Nephron progenitor cell (in vitro differentiated cells): ENCODE measurements at regions not wholly inside any gene's neighbourhood (a gene's known extent, or its start where the extent isn't known, plus 50 kb on each side); places are given as distances from the start of the nearest gene placed in this dataset.

ENCODE experiments used
- DNase-seq: peaks from one replicate; pipeline ENCODE4 v3.0.0; 2021
- H3K27ac Mint-ChIP-seq: 2 replicates; pipeline ENCODE4 v1.8.0; 2021; ENCODE audit warnings: mild to moderate bottlenecking, moderate library complexity, mixed read lengths
- H3K27me3 Mint-ChIP-seq: 2 replicates; pipeline ENCODE4 v1.8.0; 2021; ENCODE audit warnings: mild to moderate bottlenecking, low read depth, mixed read lengths; ENCODE audit not compliant: poor library complexity
- H3K36me3 Mint-ChIP-seq: 2 replicates; pipeline ENCODE4 v1.8.0; 2021; ENCODE audit warnings: low read depth, mixed read lengths
- H3K4me1 Mint-ChIP-seq: 2 replicates; pipeline ENCODE4 v1.8.0; 2021; ENCODE audit warnings: mixed read lengths
- H3K4me3 Mint-ChIP-seq: 2 replicates; pipeline ENCODE4 v1.8.0; 2021; ENCODE audit warnings: mild to moderate bottlenecking, moderate library complexity, mixed read lengths
- H3K9me3 Mint-ChIP-seq: 2 replicates; pipeline ENCODE4 v1.8.0; 2021; ENCODE audit warnings: mild to moderate bottlenecking, moderate library complexity, mixed read lengths
- TF ChIP-seq, protein P1 (sequence below): fragments of 200-600 bp; sonication (generic); IDR thresholded peaks from 2 replicates; pipeline ENCODE4 v1.5.0; 2021; ENCODE audit warnings: antibody characterized with exemption

- TF ChIP-seq, protein P1, sequence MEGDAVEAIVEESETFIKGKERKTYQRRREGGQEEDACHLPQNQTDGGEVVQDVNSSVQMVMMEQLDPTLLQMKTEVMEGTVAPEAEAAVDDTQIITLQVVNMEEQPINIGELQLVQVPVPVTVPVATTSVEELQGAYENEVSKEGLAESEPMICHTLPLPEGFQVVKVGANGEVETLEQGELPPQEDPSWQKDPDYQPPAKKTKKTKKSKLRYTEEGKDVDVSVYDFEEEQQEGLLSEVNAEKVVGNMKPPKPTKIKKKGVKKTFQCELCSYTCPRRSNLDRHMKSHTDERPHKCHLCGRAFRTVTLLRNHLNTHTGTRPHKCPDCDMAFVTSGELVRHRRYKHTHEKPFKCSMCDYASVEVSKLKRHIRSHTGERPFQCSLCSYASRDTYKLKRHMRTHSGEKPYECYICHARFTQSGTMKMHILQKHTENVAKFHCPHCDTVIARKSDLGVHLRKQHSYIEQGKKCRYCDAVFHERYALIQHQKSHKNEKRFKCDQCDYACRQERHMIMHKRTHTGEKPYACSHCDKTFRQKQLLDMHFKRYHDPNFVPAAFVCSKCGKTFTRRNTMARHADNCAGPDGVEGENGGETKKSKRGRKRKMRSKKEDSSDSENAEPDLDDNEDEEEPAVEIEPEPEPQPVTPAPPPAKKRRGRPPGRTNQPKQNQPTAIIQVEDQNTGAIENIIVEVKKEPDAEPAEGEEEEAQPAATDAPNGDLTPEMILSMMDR = no peak
- Mint-ChIP-seq H3K4me1 (no peaks in the 10 kb centered on the region), H3K27ac (no peak overlapping the region), H3K27me3 (no peaks in the 10 kb centered on the region), H3K36me3 (no peaks in the 10 kb centered on the region), H3K4me3 (no peak overlapping the region), H3K9me3 (no peaks in the 10 kb centered on the region)
- DNase-seq = no peak
These were observed 478.8 kb downstream of the CETN3 start for GRCh38 chr5:89930591-89931392.

DNA sequence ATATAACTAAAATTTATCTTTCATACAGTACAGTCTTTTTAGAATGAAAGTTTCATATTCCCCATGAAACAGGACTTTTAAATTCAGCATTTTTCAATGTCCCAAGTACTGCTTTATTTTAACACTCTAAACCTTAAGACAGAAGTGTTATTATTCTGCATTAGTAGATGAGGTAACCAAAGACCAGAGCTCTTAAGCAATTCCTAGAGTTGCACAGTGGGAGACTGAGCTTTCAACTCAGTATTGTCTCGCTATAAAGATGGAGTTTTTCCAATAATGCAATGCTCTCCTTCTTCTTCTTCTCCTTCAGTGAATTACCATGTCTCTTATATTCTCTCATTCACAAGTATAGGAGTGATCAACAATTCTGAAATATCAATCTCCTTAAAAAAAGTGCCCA is 479.7 kb downstream of the CETN3 start:
- DNase-seq = no peak
- TF ChIP-seq, protein P1 = no peak
- H3K27me3 Mint-ChIP-seq = no peaks in the 10 kb centered on the region
- H3K4me3 Mint-ChIP-seq = no peak overlapping the region
- no peak overlapping the region for H3K27ac Mint-ChIP-seq
- no peaks in the 10 kb centered on the region for H3K36me3 Mint-ChIP-seq
- H3K9me3 Mint-ChIP-seq = no peaks in the 10 kb centered on the region
- H3K4me1 Mint-ChIP-seq = no peaks in the 10 kb centered on the region

DNA sequence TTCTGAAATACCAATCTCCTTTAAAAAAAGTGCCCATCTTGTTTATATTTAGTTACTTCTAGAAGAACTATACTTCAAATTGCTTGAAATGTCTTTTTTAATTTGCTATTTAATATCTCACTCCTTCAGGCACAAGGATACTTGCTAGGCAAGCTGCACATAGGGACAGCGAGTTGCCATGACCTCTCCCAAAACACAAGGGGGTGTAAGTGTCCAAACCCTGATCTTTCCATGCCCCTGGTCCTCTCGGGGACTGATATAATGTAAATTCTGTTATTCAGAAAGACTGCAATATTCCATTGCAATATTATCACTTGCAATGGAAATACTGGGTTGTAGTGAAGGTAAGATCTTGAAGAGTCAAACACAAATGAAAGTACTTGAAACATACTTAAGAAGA is 480.4 kb downstream of the CETN3 start:
- TF ChIP-seq, protein P1 = no peak
- H3K27ac Mint-ChIP-seq = no peak overlapping the region
- peaks cover 2% of the 10 kb centered on the region for H3K27me3 Mint-ChIP-seq
- H3K9me3 Mint-ChIP-seq = no peaks in the 10 kb centered on the region
- no peak for DNase-seq
- H3K4me3 Mint-ChIP-seq = no peak overlapping the region
- H3K36me3 Mint-ChIP-seq = no peaks in the 10 kb centered on the region
- no peaks in the 10 kb centered on the region for H3K4me1 Mint-ChIP-seq

- Mint-ChIP-seq H3K27ac (no peak overlapping the region), H3K27me3 (peaks cover 5% of the 10 kb centered on the region), H3K4me3 (no peak overlapping the region), H3K4me1 (no peaks in the 10 kb centered on the region), H3K9me3 (no peaks in the 10 kb centered on the region), H3K36me3 (no peaks in the 10 kb centered on the region)
- TF ChIP-seq, protein P1 = no peak
- DNase-seq = no peak
These were observed 487.4 kb downstream of the CETN3 start for GRCh38 chr5:89922161-89922560.

GRCh38 chr5:89917112-89917511 is 492.4 kb downstream of the CETN3 start:
- H3K4me1 Mint-ChIP-seq = no peaks in the 10 kb centered on the region
- no peak for DNase-seq
- TF ChIP-seq, protein P1 = no peak
- no peak overlapping the region for H3K27ac Mint-ChIP-seq
- H3K27me3 Mint-ChIP-seq = peaks cover 3% of the 10 kb centered on the region
- no peak overlapping the region for H3K4me3 Mint-ChIP-seq
- H3K9me3 Mint-ChIP-seq = peaks cover 5% of the 10 kb centered on the region
- H3K36me3 Mint-ChIP-seq = no peaks in the 10 kb centered on the region

DNA sequence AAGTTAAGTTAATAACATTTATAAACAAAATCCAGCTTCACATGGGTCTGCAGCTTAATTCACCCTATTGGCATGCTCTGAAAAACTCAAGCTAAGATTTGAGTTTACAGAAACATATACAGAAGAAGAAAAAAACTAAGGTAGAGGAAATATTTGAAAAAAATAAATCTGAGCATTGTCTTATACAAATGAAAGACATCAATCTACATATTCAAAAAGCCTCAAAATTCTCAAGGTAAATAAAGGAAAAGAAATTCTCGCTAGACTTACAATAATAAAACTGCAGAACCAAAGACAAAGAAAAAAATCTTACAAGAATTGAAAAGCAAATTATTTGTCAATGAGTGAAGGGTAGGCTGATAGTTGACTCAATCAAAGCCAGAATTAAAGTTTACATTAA is 493.4 kb downstream of the CETN3 start:
- TF ChIP-seq, protein P1 = no peak
- Mint-ChIP-seq H3K4me3 (no peak overlapping the region), H3K36me3 (no peaks in the 10 kb centered on the region), H3K9me3 (peaks cover 5% of the 10 kb centered on the region), H3K27ac (no peak overlapping the region), H3K4me1 (no peaks in the 10 kb centered on the region), H3K27me3 (no peaks in the 10 kb centered on the region)
- no peak for DNase-seq
